ENCODE measurements at regions not wholly inside any gene's neighbourhood (a gene's known extent, or its start where the extent isn't known, plus 50 kb on each side); places are given as distances from the start of the nearest gene placed in this dataset.
"Not testable (repeated sequence)": the region's sequence is repeated elsewhere in the genome, so short reads cannot be mapped to it uniquely, and the experiment has no call there.

GRCh38 chr12:38201461-38202276 lies 114.9 kb upstream of the ALG10B start:
- Histone ChIP-seq H3K4me1 (no peaks in the 10 kb centered on the region), H3K27ac (no peak overlapping the region), H3K27me3 (no peaks in the 10 kb centered on the region), H3K4me3 (no peak overlapping the region), H3K9me3 (no peaks in the 10 kb centered on the region), H3K36me3 (no peaks in the 10 kb centered on the region)
- TF ChIP-seq CTCF (IDR thresholded peaks at IDR 0.05) (no peak), POLR2A (IDR thresholded peaks at IDR 0.05) (no peak)
- no peak for DNase-seq

- Histone ChIP-seq H3K27ac (no peak overlapping the region), H3K4me3 (no peak overlapping the region), H3K27me3 (no peaks in the 10 kb centered on the region), H3K4me1 (no peaks in the 10 kb centered on the region), H3K36me3 (no peaks in the 10 kb centered on the region), H3K9me3 (no peaks in the 10 kb centered on the region)
- no peak for DNase-seq
- TF ChIP-seq CTCF (IDR thresholded peaks at IDR 0.05) (no peak), POLR2A (IDR thresholded peaks at IDR 0.05) (no peak)
Observed at GRCh38 chr12:38204831-38205230, 111.7 kb upstream of the ALG10B start.

- Histone ChIP-seq H3K36me3 (no peaks in the 10 kb centered on the region), H3K27ac (no peak overlapping the region), H3K4me3 (no peak overlapping the region), H3K4me1 (no peaks in the 10 kb centered on the region), H3K9me3 (no peaks in the 10 kb centered on the region), H3K27me3 (no peaks in the 10 kb centered on the region)
- TF ChIP-seq CTCF (IDR thresholded peaks at IDR 0.05) (no peak), POLR2A (IDR thresholded peaks at IDR 0.05) (no peak)
- no peak for DNase-seq
Observed at GRCh38 chr12:38222011-38222410, 94.6 kb upstream of the ALG10B start.

- not testable (repeated sequence) for H3K4me1 ChIP-seq, DNase-seq, H3K27me3 ChIP-seq, H3K9me3 ChIP-seq, H3K27ac ChIP-seq, H3K36me3 ChIP-seq, H3K4me3 ChIP-seq
Observed at GRCh38 chr12:38238328-38238727, 78.2 kb upstream of the ALG10B start.

- TF ChIP-seq CTCF (IDR thresholded peaks at IDR 0.05) (no peak), POLR2A (IDR thresholded peaks at IDR 0.05) (no peak)
- H3K9me3 ChIP-seq: no peaks in the 10 kb centered on the region
- no peak for DNase-seq
- no peaks in the 10 kb centered on the region for H3K4me1 ChIP-seq
- H3K27me3 ChIP-seq: no peaks in the 10 kb centered on the region
- H3K27ac ChIP-seq: no peak overlapping the region
- H3K4me3 ChIP-seq: no peak overlapping the region
- H3K36me3 ChIP-seq: no peaks in the 10 kb centered on the region
Observed at GRCh38 chr12:38253778-38254177, 62.8 kb upstream of the ALG10B start.

- Histone ChIP-seq H3K27me3 (no peaks in the 10 kb centered on the region), H3K4me1 (no peaks in the 10 kb centered on the region), H3K9me3 (no peaks in the 10 kb centered on the region), H3K4me3 (no peak overlapping the region), H3K36me3 (no peaks in the 10 kb centered on the region), H3K27ac (no peak overlapping the region)
- no peak for DNase-seq
- TF ChIP-seq CTCF (IDR thresholded peaks at IDR 0.05) (no peak), POLR2A (IDR thresholded peaks at IDR 0.05) (no peak)
Observed at GRCh38 chr12:38258411-38258810, 58.2 kb upstream of the ALG10B start.

Small RNA genes in the stretch of these regions (small RNA-seq; reads per million reads assigned to genes)
- gene RF01518 (0 reads per million in 2 donors), gene RNA5SP358 (3.2 to 10.8 reads per million in 2 donors), gene RNA5SP359 (0.06 to 0.32 reads per million in 2 donors)

Measured in Peyer's patch (tissue), 4 donors.